Activated T-helper 2 cell treated with anti-CD3 and anti-CD28 coated beads, Interferon-gamma antibody, Interleukin-2, Interleukin-4, amounts not matched to agents 10 μg/mL and 5 μg/mL and 100 μg/mL, durations not matched to agents 14 hours and 24 hours and 36 hours (primary cell): ENCODE measurements at regions not wholly inside any gene's neighbourhood (a gene's known extent, or its start where the extent isn't known, plus 50 kb on each side); places are given as distances from the start of the nearest gene placed in this dataset.

Source experiments
- DNase-seq: peaks from one replicate; pipeline ENCODE4 v3.0.0; 2021; ENCODE audit warnings: low spot score
- H3K27ac Mint-ChIP-seq: one replicate; pipeline ENCODE4 v1.8.0; 2021; ENCODE audit warnings: mixed read lengths
- H3K27me3 Mint-ChIP-seq: one replicate; pipeline ENCODE4 v1.8.0; 2021; ENCODE audit warnings: low read depth, mixed read lengths
- H3K36me3 Mint-ChIP-seq: one replicate; pipeline ENCODE4 v1.8.0; 2021; ENCODE audit warnings: low read depth, mixed read lengths
- H3K4me1 Mint-ChIP-seq: one replicate; pipeline ENCODE4 v1.8.0; 2021; ENCODE audit warnings: low read depth, mixed read lengths
- H3K4me3 Mint-ChIP-seq: one replicate; pipeline ENCODE4 v1.8.0; 2021; ENCODE audit warnings: low read depth, mild to moderate bottlenecking, moderate library complexity, mixed read lengths
- H3K9me3 Mint-ChIP-seq: one replicate; pipeline ENCODE4 v1.8.0; 2021; ENCODE audit warnings: mixed read lengths
- intact Hi-C: fragments of 100-400 bp; cut with micrococcal nuclease; formaldehyde crosslinking; loops from one replicate; pipeline ENCODE4 v1.15.1; 2023

GRCh38 chr2:82275599-82275998 lies 1971.0 kb upstream of the LRRTM1 start:
- H3K36me3 Mint-ChIP-seq, result no peaks in the 10 kb centered on the region
- no peak overlapping the region for H3K27ac Mint-ChIP-seq
- no peak overlapping the region for H3K4me3 Mint-ChIP-seq
- DNase-seq, result no peak
- H3K27me3 Mint-ChIP-seq, result no peaks in the 10 kb centered on the region
- peaks cover 54% of the 10 kb centered on the region for H3K9me3 Mint-ChIP-seq
- H3K4me1 Mint-ChIP-seq, result no peaks in the 10 kb centered on the region
- intact Hi-C loops, result no loop called here

DNA sequence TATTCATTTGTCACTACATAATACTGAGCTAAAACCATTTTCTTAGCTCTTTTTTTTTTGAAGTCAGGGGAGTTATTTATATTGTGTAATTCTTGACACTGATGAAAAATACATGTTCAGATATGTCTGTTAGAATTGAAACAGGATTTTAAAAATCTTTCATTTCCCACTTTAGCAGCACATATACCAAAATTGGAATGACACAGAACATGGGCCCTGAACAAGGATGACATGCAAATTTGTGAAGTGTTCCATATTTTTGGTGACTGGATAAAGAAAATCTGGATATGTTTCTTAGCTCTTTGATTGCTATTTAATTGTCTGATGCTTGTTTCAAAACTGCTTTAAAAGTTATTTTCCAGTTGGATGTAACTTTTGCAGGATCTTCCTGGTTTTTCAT lies 1963.9 kb upstream of the LRRTM1 start:
- Mint-ChIP-seq H3K4me1 (no peaks in the 10 kb centered on the region), H3K36me3 (no peaks in the 10 kb centered on the region), H3K27me3 (no peaks in the 10 kb centered on the region), H3K27ac (no peak overlapping the region), H3K4me3 (no peak overlapping the region), H3K9me3 (peaks cover 19% of the 10 kb centered on the region)
- no peak for DNase-seq
- intact Hi-C loops, result no loop called here

DNA sequence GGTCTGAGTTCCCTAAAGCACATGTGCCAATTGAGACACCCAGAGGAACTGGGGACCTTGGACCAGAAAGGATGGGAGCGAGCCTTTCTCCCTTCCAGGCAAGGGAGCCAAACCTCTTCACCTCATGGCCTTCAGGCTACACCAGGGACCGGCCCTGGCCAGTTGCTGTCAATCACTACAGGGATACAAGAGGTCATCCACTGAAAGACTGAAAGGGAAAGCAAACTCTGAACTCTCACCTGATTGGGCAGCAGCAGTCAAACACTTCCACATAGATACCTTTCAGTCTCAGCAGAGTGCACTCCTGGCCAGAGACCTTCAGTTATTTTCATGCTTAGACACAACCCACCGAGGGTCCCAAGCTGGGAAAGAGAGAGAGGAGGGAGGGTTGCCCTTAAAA lies 1956.0 kb upstream of the LRRTM1 start:
- intact Hi-C loops, result no loop called here
- no peaks in the 10 kb centered on the region for H3K36me3 Mint-ChIP-seq

DNA sequence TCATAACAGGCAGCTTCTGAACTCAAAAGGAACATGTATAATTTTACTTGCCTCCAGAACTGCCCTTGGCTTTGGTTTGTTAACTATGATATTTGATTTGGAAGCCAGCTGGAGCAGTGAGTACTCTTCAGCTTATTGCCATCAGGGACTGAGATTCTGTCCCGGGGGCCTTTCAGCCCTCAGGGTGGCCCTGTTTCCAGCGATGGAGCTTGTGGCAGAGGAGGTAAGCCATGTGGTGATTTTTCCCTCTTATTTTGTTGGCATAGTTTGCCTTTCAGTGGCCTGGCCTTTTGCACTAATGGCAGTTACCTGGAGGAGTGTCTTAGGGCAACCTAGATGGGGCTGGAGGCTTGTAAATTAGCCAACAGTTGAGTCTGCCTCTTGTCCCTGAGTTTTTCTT lies 1955.0 kb upstream of the LRRTM1 start:
- Mint-ChIP-seq H3K4me1 (no peaks in the 10 kb centered on the region), H3K9me3 (peaks cover 39% of the 10 kb centered on the region), H3K36me3 (no peaks in the 10 kb centered on the region), H3K27me3 (no peaks in the 10 kb centered on the region), H3K27ac (no peak overlapping the region), H3K4me3 (no peak overlapping the region)
- no peak for DNase-seq
- intact Hi-C loops, result no loop called here

More for the DNA sequence above, 1956.0 kb upstream of the LRRTM1 start:
- Mint-ChIP-seq H3K9me3 (peaks cover 30% of the 10 kb centered on the region), H3K4me1 (no peaks in the 10 kb centered on the region), H3K27ac (no peak overlapping the region), H3K27me3 (no peaks in the 10 kb centered on the region), H3K4me3 (no peak overlapping the region)
- DNase-seq, result no peak

GRCh38 chr2:82257796-82258555 lies 1953.4 kb upstream of the LRRTM1 start:
- intact Hi-C loops, result no loop called here
- H3K27ac Mint-ChIP-seq, result no peak overlapping the region
- H3K36me3 Mint-ChIP-seq, result no peaks in the 10 kb centered on the region
- no peaks in the 10 kb centered on the region for H3K27me3 Mint-ChIP-seq
- H3K4me3 Mint-ChIP-seq, result no peak overlapping the region
- H3K9me3 Mint-ChIP-seq, result peaks cover 50% of the 10 kb centered on the region
- no peak for DNase-seq
- no peaks in the 10 kb centered on the region for H3K4me1 Mint-ChIP-seq

- Mint-ChIP-seq H3K27ac (no peak overlapping the region), H3K36me3 (no peaks in the 10 kb centered on the region), H3K4me3 (no peak overlapping the region), H3K4me1 (no peaks in the 10 kb centered on the region), H3K27me3 (no peaks in the 10 kb centered on the region), H3K9me3 (peaks cover 54% of the 10 kb centered on the region)
- DNase-seq, result no peak
- intact Hi-C loops, result no loop called here
Measured at GRCh38 chr2:82256983-82257632, 1952.6 kb upstream of the LRRTM1 start.

- Mint-ChIP-seq H3K4me1 (no peaks in the 10 kb centered on the region), H3K4me3 (no peak overlapping the region), H3K27me3 (no peaks in the 10 kb centered on the region), H3K27ac (no peak overlapping the region), H3K9me3 (peaks cover 62% of the 10 kb centered on the region), H3K36me3 (no peaks in the 10 kb centered on the region)
- no peak for DNase-seq
- intact Hi-C loops, result no loop called here
Measured at GRCh38 chr2:82256288-82256687, 1951.7 kb upstream of the LRRTM1 start.

DNA sequence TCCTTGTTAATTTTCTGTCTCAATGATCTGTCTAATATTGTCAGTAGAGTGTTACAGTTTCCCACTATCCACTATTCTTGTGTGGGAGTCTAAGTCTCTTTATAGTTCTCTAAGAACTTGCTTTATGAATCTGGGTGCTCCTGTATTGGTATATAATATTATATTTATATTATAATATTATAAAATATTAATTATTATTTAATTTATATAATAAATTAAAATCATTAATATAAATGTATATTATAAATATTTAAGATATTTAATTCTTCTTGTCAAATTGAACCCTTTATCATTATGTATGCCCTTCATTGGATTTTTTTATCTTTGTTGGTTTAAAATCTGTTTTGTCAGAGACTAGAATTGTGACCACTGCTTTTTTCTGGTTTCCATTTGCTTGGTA lies 1950.2 kb upstream of the LRRTM1 start:
- DNase-seq, result no peak
- no peak overlapping the region for H3K4me3 Mint-ChIP-seq
- H3K4me1 Mint-ChIP-seq, result no peaks in the 10 kb centered on the region
- intact Hi-C loops, result no loop called here
- no peaks in the 10 kb centered on the region for H3K27me3 Mint-ChIP-seq
- H3K9me3 Mint-ChIP-seq, result peaks cover 62% of the 10 kb centered on the region
- H3K27ac Mint-ChIP-seq, result no peak overlapping the region
- H3K36me3 Mint-ChIP-seq, result no peaks in the 10 kb centered on the region

GRCh38 chr2:82246220-82246775 lies 1941.7 kb upstream of the LRRTM1 start:
- H3K27ac Mint-ChIP-seq, result no peak overlapping the region
- peaks cover 40% of the 10 kb centered on the region for H3K9me3 Mint-ChIP-seq
- no peaks in the 10 kb centered on the region for H3K4me1 Mint-ChIP-seq
- intact Hi-C loops, result no loop called here
- no peaks in the 10 kb centered on the region for H3K36me3 Mint-ChIP-seq
- no peaks in the 10 kb centered on the region for H3K27me3 Mint-ChIP-seq
- H3K4me3 Mint-ChIP-seq, result no peak overlapping the region
- DNase-seq, result no peak

DNA sequence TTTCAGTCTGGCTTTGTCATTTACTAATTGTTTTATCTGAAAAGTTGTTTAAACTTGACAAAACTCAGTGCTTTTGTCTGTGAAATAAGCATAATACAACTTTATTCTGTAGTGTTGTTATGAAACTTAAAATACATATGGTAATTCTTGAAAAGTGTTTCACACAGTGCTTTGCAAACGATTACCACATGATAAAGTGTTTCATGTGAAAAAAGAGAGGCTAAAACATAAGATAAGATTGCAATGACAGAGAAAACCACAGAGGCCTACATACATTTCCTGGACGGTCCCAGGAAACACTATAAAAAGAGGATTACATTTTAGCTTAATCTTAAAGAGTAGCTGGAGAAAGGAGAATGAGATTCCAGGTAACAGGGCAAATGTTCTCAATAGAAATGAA lies 1934.6 kb upstream of the LRRTM1 start:
- DNase-seq, result no peak
- Mint-ChIP-seq H3K36me3 (no peaks in the 10 kb centered on the region), H3K9me3 (peaks cover 38% of the 10 kb centered on the region), H3K4me3 (no peak overlapping the region), H3K27me3 (no peaks in the 10 kb centered on the region), H3K27ac (no peak overlapping the region), H3K4me1 (no peaks in the 10 kb centered on the region)
- intact Hi-C loops, result no loop called here

GRCh38 chr2:82237994-82238662 lies 1933.6 kb upstream of the LRRTM1 start:
- Mint-ChIP-seq H3K4me1 (no peaks in the 10 kb centered on the region), H3K27ac (no peak overlapping the region), H3K4me3 (no peak overlapping the region), H3K9me3 (peaks cover 32% of the 10 kb centered on the region), H3K27me3 (no peaks in the 10 kb centered on the region), H3K36me3 (no peaks in the 10 kb centered on the region)
- DNase-seq, result no peak
- intact Hi-C loops, result no loop called here

DNA sequence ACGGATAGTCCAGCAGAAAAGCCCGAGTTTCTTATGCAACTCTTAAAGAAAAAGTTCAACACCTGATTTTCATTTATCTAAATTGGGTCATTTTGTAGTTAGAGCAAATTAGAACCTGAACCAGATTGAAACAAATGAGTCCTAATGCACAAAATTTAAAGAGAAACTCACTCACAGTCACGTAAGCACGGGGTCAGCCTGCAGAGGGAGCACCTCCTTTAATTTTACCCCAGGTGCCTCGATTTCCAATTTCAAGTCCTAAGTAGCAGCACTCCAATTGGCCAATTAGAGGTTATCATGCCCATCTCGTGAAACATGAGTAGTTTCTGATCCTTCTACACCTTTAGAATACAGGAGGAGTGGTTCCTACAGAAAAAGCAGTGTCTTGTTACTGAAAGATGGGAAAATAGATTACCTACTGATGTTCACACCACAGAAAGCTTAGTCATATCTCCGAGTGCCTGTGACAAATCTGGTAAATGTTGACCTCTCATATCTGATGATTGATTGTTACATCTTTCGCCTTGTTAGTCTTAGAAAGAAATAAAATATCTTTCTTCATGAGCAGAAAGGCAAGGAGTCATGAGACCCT lies 1929.8 kb upstream of the LRRTM1 start:
- DNase-seq, result no peak
- no peak overlapping the region for H3K4me3 Mint-ChIP-seq
- no peaks in the 10 kb centered on the region for H3K27me3 Mint-ChIP-seq
- no peak overlapping the region for H3K27ac Mint-ChIP-seq
- H3K4me1 Mint-ChIP-seq, result no peaks in the 10 kb centered on the region
- intact Hi-C loops, result no loop called here
- peaks cover 10% of the 10 kb centered on the region for H3K9me3 Mint-ChIP-seq
- no peaks in the 10 kb centered on the region for H3K36me3 Mint-ChIP-seq

- H3K4me3 Mint-ChIP-seq, result no peak overlapping the region
- H3K9me3 Mint-ChIP-seq, result peaks cover 13% of the 10 kb centered on the region
- no peaks in the 10 kb centered on the region for H3K4me1 Mint-ChIP-seq
- no peak for DNase-seq
- no peaks in the 10 kb centered on the region for H3K36me3 Mint-ChIP-seq
- no peaks in the 10 kb centered on the region for H3K27me3 Mint-ChIP-seq
- H3K27ac Mint-ChIP-seq, result no peak overlapping the region
- intact Hi-C loops, result no loop called here
Measured at GRCh38 chr2:82233806-82234205, 1929.3 kb upstream of the LRRTM1 start.
